ENCODE measurements at regions not wholly inside any gene's neighbourhood (a gene's known extent, or its start where the extent isn't known, plus 50 kb on each side); places are given as distances from the start of the nearest gene placed in this dataset.
"Not testable (repeated sequence)": the region's sequence is repeated elsewhere in the genome, so short reads cannot be mapped to it uniquely, and the experiment has no call there.

DNA sequence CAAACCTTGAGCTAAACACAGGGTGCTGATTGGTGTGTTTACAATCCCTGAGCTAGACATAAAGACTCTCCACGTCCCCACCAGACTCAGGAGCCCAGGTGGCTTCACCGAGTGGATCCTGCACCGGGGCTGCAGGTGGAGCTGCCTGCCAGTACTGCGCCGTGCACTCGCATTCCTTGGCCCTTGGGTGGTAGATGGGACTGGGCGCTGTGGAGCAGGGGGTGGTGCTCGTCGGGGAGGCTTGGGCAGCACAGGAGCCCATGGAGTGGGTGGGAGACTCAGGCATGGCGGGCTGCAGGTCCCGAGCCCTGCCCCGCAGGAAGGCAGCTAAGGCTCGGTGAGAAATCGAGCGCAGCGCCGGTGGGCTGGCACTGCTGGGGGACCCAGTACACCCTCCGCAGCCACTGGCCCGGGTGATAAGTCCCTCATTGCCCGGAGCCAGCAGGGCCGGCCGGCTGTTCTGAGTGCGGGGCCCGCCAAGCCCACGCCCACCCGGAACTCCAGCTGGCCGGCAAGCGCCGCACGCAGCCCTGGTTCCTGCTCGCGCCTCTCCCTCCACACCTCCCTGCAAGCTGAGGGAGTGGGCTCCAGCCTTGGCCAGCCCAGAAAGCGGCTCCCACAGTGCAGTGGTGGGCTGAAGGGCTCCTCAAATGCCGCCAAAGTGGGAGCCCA lies 292.5 kb upstream of the FGF13 start:
- H4K20me1 ChIP-seq (ENCODE audit: insufficient read depth); intact Hi-C loops (cut with micrococcal nuclease); H3K27ac ChIP-seq (ENCODE audit: low read depth, low read length); POLR2A ChIA-PET; H3K4me3 ChIP-seq (replicated peaks in 1 of 2; ENCODE audit: low read depth in 1 of 2, low read length in 2 of 2); H3K27me3 ChIP-seq (ENCODE audit: insufficient read depth, low read length); H3K36me3 ChIP-seq (ENCODE audit: control insufficient read depth in 1 of 2, insufficient read depth in 2 of 2, low read length in 2 of 2); RAD21 ChIA-PET (ENCODE audit: low non-redundant PET in 1 of 2, low total read pairs in 2 of 2, uncharacterized antibody in 2 of 2, unreplicated experiment in 2 of 2); H3K4me2 ChIP-seq (ENCODE audit: low read length); ATAC-seq; H3K79me2 ChIP-seq (ENCODE audit: insufficient read depth, low read length); H3K9me2 ChIP-seq (ENCODE audit: insufficient read depth); BruUV-seq (replicated peaks); H2AFZ ChIP-seq (ENCODE audit: low read depth, low read length, poor library complexity, severe bottlenecking); H3K4me1 ChIP-seq (ENCODE audit: control insufficient read depth in 1 of 2, insufficient read depth in 2 of 2, low read length in 2 of 2); H3K9me3 ChIP-seq (ENCODE audit: control insufficient read depth in 1 of 2, insufficient read depth in 1 of 2, low read depth in 1 of 2, low read length in 2 of 2); CTCF ChIA-PET; H3K9ac ChIP-seq (ENCODE audit: low read length); DNase-seq (ENCODE audit: low read depth, low spot score): not testable (repeated sequence)

DNA sequence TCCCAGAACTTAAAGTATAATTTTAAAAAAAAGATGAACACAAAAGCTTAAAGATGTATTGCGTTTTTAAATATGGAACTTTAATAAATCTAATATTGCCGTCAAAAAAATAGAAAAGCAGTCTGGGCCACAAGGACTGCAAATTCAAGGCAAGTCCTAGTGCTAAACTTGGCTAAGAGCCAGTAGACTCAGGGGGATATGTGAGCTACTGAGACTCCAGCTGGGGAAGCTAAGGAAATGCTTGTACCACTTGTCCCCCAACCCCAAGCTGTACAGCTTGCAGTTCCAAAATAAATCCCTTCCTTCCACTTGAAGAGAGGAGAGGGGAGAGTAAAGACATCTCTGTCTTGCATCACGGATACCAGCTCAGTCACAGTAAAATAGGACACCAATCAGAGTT lies 290.8 kb upstream of the FGF13 start:
- ChIA-PET RAD21 (ENCODE audit: low non-redundant PET in 1 of 2, low total read pairs in 2 of 2, uncharacterized antibody in 2 of 2, unreplicated experiment in 2 of 2) (no interaction called here), POLR2A (no interaction called here), CTCF (no interaction called here)
- no peaks in the 10 kb centered on the region for H3K9me3 ChIP-seq (ENCODE audit: control insufficient read depth in 1 of 2, insufficient read depth in 1 of 2, low read depth in 1 of 2, low read length in 2 of 2)
- ATAC-seq (no peak), DNase-seq (ENCODE audit: low read depth, low spot score) (no peak)
- H3K4me3 ChIP-seq (replicated peaks in 1 of 2; ENCODE audit: low read depth in 1 of 2, low read length in 2 of 2), result no peak overlapping the region
- no peak overlapping the region for H3K9ac ChIP-seq (ENCODE audit: low read length)
- no peaks in the 10 kb centered on the region for H3K4me1 ChIP-seq (ENCODE audit: control insufficient read depth in 1 of 2, insufficient read depth in 2 of 2, low read length in 2 of 2)
- H2AFZ ChIP-seq (ENCODE audit: low read depth, low read length, poor library complexity, severe bottlenecking), result no peak overlapping the region
- no peak overlapping the region for H3K27ac ChIP-seq (ENCODE audit: low read depth, low read length)
- intact Hi-C loops (cut with micrococcal nuclease), result no loop called here
- no peaks in the 10 kb centered on the region for H4K20me1 ChIP-seq (ENCODE audit: insufficient read depth)
- no peaks in the 10 kb centered on the region for H3K27me3 ChIP-seq (ENCODE audit: insufficient read depth, low read length)
- H3K9me2 ChIP-seq (ENCODE audit: insufficient read depth), result no peaks in the 10 kb centered on the region
- no peak overlapping the region for H3K4me2 ChIP-seq (ENCODE audit: low read length)
- no peaks in the 10 kb centered on the region for H3K36me3 ChIP-seq (ENCODE audit: control insufficient read depth in 1 of 2, insufficient read depth in 2 of 2, low read length in 2 of 2)
- no peak for TF ChIP-seq TCF7L2 (IDR thresholded peaks at IDR 0.05; ENCODE audit: borderline replicate concordance, extremely low read depth, insufficient read depth, insufficient read length)
- TF ChIP-seq FOSL1 (IDR thresholded peaks at IDR 0.05; ENCODE audit: low read depth), result no peak
- TF ChIP-seq POLR2A (IDR thresholded peaks at IDR 0.05; ENCODE audit: borderline replicate concordance, extremely low read depth, insufficient read depth, insufficient read length), result no peak
- no peak for TF ChIP-seq ELF1 (IDR thresholded peaks at IDR 0.05; ENCODE audit: borderline replicate concordance, low read depth)
- no peak for TF ChIP-seq YY1 (IDR thresholded peaks at IDR 0.05; ENCODE audit: extremely low read depth, insufficient replicate concordance, low read depth, low read length)
- TF ChIP-seq, protein P1, sequence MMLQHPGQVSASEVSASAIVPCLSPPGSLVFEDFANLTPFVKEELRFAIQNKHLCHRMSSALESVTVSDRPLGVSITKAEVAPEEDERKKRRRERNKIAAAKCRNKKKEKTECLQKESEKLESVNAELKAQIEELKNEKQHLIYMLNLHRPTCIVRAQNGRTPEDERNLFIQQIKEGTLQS (IDR thresholded peaks at IDR 0.05), result no peak
- TF ChIP-seq, protein P2, sequence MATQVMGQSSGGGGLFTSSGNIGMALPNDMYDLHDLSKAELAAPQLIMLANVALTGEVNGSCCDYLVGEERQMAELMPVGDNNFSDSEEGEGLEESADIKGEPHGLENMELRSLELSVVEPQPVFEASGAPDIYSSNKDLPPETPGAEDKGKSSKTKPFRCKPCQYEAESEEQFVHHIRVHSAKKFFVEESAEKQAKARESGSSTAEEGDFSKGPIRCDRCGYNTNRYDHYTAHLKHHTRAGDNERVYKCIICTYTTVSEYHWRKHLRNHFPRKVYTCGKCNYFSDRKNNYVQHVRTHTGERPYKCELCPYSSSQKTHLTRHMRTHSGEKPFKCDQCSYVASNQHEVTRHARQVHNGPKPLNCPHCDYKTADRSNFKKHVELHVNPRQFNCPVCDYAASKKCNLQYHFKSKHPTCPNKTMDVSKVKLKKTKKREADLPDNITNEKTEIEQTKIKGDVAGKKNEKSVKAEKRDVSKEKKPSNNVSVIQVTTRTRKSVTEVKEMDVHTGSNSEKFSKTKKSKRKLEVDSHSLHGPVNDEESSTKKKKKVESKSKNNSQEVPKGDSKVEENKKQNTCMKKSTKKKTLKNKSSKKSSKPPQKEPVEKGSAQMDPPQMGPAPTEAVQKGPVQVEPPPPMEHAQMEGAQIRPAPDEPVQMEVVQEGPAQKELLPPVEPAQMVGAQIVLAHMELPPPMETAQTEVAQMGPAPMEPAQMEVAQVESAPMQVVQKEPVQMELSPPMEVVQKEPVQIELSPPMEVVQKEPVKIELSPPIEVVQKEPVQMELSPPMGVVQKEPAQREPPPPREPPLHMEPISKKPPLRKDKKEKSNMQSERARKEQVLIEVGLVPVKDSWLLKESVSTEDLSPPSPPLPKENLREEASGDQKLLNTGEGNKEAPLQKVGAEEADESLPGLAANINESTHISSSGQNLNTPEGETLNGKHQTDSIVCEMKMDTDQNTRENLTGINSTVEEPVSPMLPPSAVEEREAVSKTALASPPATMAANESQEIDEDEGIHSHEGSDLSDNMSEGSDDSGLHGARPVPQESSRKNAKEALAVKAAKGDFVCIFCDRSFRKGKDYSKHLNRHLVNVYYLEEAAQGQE (IDR thresholded peaks at IDR 0.05; ENCODE audit: low read depth), result no peak
- TF ChIP-seq SIN3A (IDR thresholded peaks at IDR 0.05; ENCODE audit: low read depth), result no peak
- no peak for TF ChIP-seq ZFX (IDR thresholded peaks at IDR 0.05)
- TF ChIP-seq JUND (IDR thresholded peaks at IDR 0.05), result no peak
- TF ChIP-seq RAD21 (IDR thresholded peaks at IDR 0.05; ENCODE audit: low read depth), result no peak
- TF ChIP-seq EGR1 (IDR thresholded peaks at IDR 0.05; ENCODE audit: low read depth), result no peak
- TF ChIP-seq, protein P3, sequence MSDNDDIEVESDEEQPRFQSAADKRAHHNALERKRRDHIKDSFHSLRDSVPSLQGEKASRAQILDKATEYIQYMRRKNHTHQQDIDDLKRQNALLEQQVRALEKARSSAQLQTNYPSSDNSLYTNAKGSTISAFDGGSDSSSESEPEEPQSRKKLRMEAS (IDR thresholded peaks at IDR 0.05), result no peak
- TF ChIP-seq, protein P4, sequence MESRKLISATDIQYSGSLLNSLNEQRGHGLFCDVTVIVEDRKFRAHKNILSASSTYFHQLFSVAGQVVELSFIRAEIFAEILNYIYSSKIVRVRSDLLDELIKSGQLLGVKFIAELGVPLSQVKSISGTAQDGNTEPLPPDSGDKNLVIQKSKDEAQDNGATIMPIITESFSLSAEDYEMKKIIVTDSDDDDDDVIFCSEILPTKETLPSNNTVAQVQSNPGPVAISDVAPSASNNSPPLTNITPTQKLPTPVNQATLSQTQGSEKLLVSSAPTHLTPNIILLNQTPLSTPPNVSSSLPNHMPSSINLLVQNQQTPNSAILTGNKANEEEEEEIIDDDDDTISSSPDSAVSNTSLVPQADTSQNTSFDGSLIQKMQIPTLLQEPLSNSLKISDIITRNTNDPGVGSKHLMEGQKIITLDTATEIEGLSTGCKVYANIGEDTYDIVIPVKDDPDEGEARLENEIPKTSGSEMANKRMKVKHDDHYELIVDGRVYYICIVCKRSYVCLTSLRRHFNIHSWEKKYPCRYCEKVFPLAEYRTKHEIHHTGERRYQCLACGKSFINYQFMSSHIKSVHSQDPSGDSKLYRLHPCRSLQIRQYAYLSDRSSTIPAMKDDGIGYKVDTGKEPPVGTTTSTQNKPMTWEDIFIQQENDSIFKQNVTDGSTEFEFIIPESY (IDR thresholded peaks at IDR 0.05; ENCODE audit: extremely low read depth, insufficient replicate concordance, low read length), result no peak
- TF ChIP-seq CEBPB (IDR thresholded peaks at IDR 0.05; ENCODE audit: low read depth), result no peak
- no peak for TF ChIP-seq EZH2 (IDR thresholded peaks at IDR 0.05)
- H3K79me2 ChIP-seq (ENCODE audit: insufficient read depth, low read length), result no peaks in the 10 kb centered on the region
- BruUV-seq (replicated peaks), result no TSS peak

Data from HCT116 (cell line).